ENCODE measurements at regions not wholly inside any gene's neighbourhood (a gene's known extent, or its start where the extent isn't known, plus 50 kb on each side); places are given as distances from the start of the nearest gene placed in this dataset.

DNA sequence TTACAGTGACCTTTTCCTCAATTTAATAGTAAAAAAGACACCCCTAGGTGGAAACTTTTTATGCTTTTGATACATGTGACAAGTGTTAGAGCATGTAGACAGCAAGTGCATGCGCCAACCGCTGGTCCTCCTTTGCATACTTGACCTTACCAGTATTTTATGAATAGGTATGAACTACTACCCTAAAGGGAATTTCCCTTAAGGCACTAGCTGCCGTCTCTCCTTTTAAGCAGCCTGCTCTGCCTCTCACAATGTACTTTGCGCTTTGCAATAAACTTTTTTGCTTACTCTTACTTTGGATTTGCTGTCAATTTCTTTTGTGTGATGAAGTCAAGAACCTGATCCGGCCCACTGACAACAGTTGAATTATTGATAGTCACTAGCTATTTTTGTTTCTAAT, 50.6 kb upstream of the ZNF133 start:
- FAIRE-seq (no peak), DNase-seq (peak in 1 of 2 donors; percentile 41)
- Histone ChIP-seq H3K4me3 (ENCODE audit: low read depth in 1 of 3, low read length in 3 of 3) (no peak overlapping the region), H3K9me3 (ENCODE audit: control insufficient read depth in 2 of 2, insufficient read depth in 1 of 2, low read depth in 1 of 2, low read length in 1 of 2) (no peaks in the 10 kb centered on the region), H3K4me1 (ENCODE audit: control insufficient read depth in 3 of 3, insufficient read depth in 2 of 3, low read depth in 1 of 3, low read length in 2 of 3) (no peaks in the 10 kb centered on the region), H3K36me3 (ENCODE audit: control insufficient read depth in 3 of 3, insufficient read depth in 2 of 3, low read depth in 1 of 3, low read length in 3 of 3) (no peaks in the 10 kb centered on the region), H3K27me3 (ENCODE audit: control insufficient read depth in 3 of 3, insufficient read depth in 3 of 3, low read length in 3 of 3) (peaks cover 0 to 2% (median 0%) of the 10 kb centered on the region in 3 donors), H3K27ac (ENCODE audit: low read depth in 1 of 3, low read length in 2 of 3) (no peak overlapping the region)
- WGBS, 3 donors: 68 to 76% (median 71%) methylated on average over 5 of the region's 5 CpGs

All from small intestine (tissue), 7 donors.